Erythroblast (primary cell): ENCODE measurements at regions not wholly inside any gene's neighbourhood (a gene's known extent, or its start where the extent isn't known, plus 50 kb on each side); places are given as distances from the start of the nearest gene placed in this dataset.

Experiments used
- GATA1 ChIP-seq: IDR thresholded peaks from 2 replicates; pipeline ENCODE4 v1.6.1; 2011; ENCODE audit warnings: low read depth, mild to moderate bottlenecking, control low read depth, low read length, moderate library complexity
- POLR2A ChIP-seq: IDR thresholded peaks from 2 replicates; pipeline ENCODE4 v1.6.1; 2011; ENCODE audit warnings: mild to moderate bottlenecking, low read length

DNA sequence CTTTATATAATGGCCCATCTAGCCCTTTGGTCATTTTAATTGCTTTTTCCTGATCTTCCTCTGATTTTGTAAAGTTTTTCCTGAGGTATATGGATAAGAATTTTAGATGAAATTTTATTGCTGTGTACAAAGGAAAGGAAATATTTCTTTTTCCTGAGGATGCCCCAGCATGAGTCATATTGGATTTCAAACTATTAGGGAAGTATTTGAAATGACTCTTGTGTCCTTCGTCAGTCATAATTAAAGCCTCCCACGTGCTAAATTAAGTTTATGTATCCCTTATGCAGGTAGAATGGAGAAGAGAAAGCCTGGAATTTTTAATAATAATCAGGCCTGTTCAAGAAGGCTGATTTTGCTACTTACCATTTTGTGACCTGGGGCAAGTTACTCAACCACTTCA is 82.6 kb upstream of the GLI3 start:
- TF ChIP-seq POLR2A: no peak
- no peak for TF ChIP-seq GATA1
